Ishikawa (cell line): ENCODE measurements at regions not wholly inside any gene's neighbourhood (a gene's known extent, or its start where the extent isn't known, plus 50 kb on each side); places are given as distances from the start of the nearest gene placed in this dataset.

Experiments
- CEBPB ChIP-seq: IDR thresholded peaks from 2 replicates; pipeline ENCODE4 v1.6.1; 2012
- CREB1 ChIP-seq: IDR thresholded peaks from 2 replicates; pipeline ENCODE4 v1.6.1; 2012; ENCODE audit warnings: low read depth
- EGR1 ChIP-seq: IDR thresholded peaks from 2 replicates; pipeline ENCODE4 v1.6.1; 2012
- EP300 ChIP-seq: IDR thresholded peaks from 2 replicates; pipeline ENCODE4 v1.6.1; 2012; ENCODE audit warnings: borderline replicate concordance
- FOXM1 ChIP-seq: IDR thresholded peaks from 2 replicates; pipeline ENCODE4 v1.6.1; 2012; ENCODE audit warnings: low read depth, borderline replicate concordance
- NFIC ChIP-seq: IDR thresholded peaks from 2 replicates; pipeline ENCODE4 v1.6.1; 2012
- REST ChIP-seq: IDR thresholded peaks from 2 replicates; pipeline ENCODE4 v1.6.1; 2012; ENCODE audit warnings: low read depth, mild to moderate bottlenecking
- TAF1 ChIP-seq: IDR thresholded peaks from 2 replicates; pipeline ENCODE4 v1.6.1; 2012; ENCODE audit warnings: low read depth, mild to moderate bottlenecking
- TCF12 ChIP-seq: IDR thresholded peaks from 2 replicates; pipeline ENCODE4 v1.6.1; 2012; ENCODE audit warnings: low read depth
- TEAD4 ChIP-seq: IDR thresholded peaks from 2 replicates; pipeline ENCODE4 v1.6.1; 2012
- USF1 ChIP-seq: IDR thresholded peaks from 2 replicates; pipeline ENCODE4 v1.6.1; 2012
- YY1 ChIP-seq: IDR thresholded peaks from 2 replicates; pipeline ENCODE4 v1.6.1; 2012; ENCODE audit warnings: low read depth
- ZBTB7A ChIP-seq: IDR thresholded peaks from 2 replicates; pipeline ENCODE4 v1.6.1; 2012; ENCODE audit warnings: low read depth
- TF ChIP-seq, protein P1 (sequence below): IDR thresholded peaks from 2 replicates; pipeline ENCODE4 v1.6.1; 2012

- no peak for TF ChIP-seq USF1
- no peak for TF ChIP-seq ZBTB7A
- TF ChIP-seq EP300 = no peak
- TF ChIP-seq, protein P1, sequence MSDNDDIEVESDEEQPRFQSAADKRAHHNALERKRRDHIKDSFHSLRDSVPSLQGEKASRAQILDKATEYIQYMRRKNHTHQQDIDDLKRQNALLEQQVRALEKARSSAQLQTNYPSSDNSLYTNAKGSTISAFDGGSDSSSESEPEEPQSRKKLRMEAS = no peak
- no peak for TF ChIP-seq EGR1
- no peak for TF ChIP-seq REST
Measured at GRCh38 chr3:8205881-8206280, 295.7 kb upstream of the LMCD1 start.

GRCh38 chr3:8206971-8207617 is 294.5 kb upstream of the LMCD1 start:
- TF ChIP-seq EP300 = no peak
- TF ChIP-seq, protein P1 = no peak
- TF ChIP-seq EGR1 = no peak
- no peak for TF ChIP-seq CREB1
- TF ChIP-seq TCF12 = no peak
- TF ChIP-seq REST = no peak
- TF ChIP-seq YY1 = no peak

DNA sequence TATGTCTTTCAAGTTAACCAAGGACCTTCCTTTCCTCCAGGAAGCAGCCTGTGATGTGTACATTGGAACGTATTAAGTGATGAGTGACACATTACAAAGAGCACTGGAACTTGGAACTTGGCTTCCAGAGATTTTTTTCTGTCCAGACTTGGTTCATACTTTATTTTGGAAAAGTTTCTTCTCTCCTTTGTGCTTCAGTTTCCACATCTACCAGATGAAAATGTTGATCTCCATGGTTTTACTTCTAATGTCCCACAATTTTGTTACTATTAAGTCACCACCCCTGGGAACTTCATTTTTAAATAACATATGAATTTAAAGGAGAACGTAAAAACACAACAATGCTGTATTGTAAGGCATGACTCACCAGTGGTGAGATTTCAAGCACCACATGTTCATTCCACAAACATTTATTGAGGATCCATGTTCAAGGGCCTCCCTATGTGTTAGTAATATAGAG is 290.7 kb upstream of the LMCD1 start:
- TF ChIP-seq TEAD4 (no peak), CEBPB (no peak), TAF1 (no peak), NFIC (no peak), YY1 (no peak)
- TF ChIP-seq, protein P1 = no peak

- TF ChIP-seq YY1 = no peak
- TF ChIP-seq, protein P1 = no peak
Measured at GRCh38 chr3:8212794-8213193, 288.8 kb upstream of the LMCD1 start.

DNA sequence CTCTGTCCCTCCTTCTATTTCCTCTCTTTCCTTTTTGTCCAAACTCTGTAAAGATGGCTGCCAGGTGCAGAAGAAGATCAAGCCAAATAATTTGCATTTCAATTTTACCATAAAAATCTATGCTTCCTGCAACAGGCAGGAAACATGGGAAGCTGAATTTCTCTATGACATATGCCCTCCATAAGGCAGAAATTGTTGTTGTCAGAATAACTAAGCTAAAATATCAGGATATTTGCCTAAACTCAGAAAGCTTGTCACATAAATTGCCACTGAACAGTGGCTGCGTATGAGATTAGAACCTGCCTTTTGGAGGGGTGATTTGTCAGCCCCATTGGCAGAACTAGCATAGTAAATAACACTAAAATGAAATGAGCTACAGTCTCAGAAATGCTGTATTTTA is 288.3 kb upstream of the LMCD1 start:
- TF ChIP-seq FOXM1 = no peak
- TF ChIP-seq CREB1 = no peak
- no peak for TF ChIP-seq EGR1
- no peak for TF ChIP-seq TEAD4
- TF ChIP-seq EP300 = no peak
- no peak for TF ChIP-seq REST
- TF ChIP-seq TAF1 = no peak
- TF ChIP-seq, protein P1 = no peak
- TF ChIP-seq TCF12 = no peak
- no peak for TF ChIP-seq USF1
- TF ChIP-seq NFIC = no peak
- no peak for TF ChIP-seq YY1
- no peak for TF ChIP-seq ZBTB7A
